Thymus (tissue), 11 donors: ENCODE measurements at regions not wholly inside any gene's neighbourhood (a gene's known extent, or its start where the extent isn't known, plus 50 kb on each side); places are given as distances from the start of the nearest gene placed in this dataset.
"Not testable (repeated sequence)": the region's sequence is repeated elsewhere in the genome, so short reads cannot be mapped to it uniquely, and the experiment has no call there.

Experiments used
- DNase-seq, 9 donors: peaks; one replicate each; pipeline ENCODE4 v3.0.0-alpha.2; 2013; ENCODE audit warnings: low spot score in 9 of 9, low read depth in 6 of 9, missing footprints in 1 of 9
- H3K27ac ChIP-seq, 2 donors: one replicate each; pipeline ENCODE4 v1.5.1; 2013; ENCODE audit warnings: control low read depth in 1 of 2, low read depth in 1 of 2, low read length in 1 of 2, mild to moderate bottlenecking in 1 of 2, moderate library complexity in 1 of 2
- H3K27me3 ChIP-seq, 2 donors: one replicate each; pipeline ENCODE4 v1.5.1; 2013; ENCODE audit warnings: low read length in 1 of 2; ENCODE audit not compliant: control insufficient read depth in 2 of 2, insufficient read depth in 1 of 2
- H3K36me3 ChIP-seq, 2 donors: one replicate each; pipeline ENCODE4 v1.5.1; 2013; ENCODE audit warnings: low read length in 1 of 2, mild to moderate bottlenecking in 1 of 2, moderate library complexity in 1 of 2; ENCODE audit not compliant: control insufficient read depth in 2 of 2, insufficient read depth in 2 of 2
- H3K4me1 ChIP-seq, 2 donors: one replicate each; pipeline ENCODE4 v1.5.1; 2013; ENCODE audit warnings: low read length in 2 of 2; ENCODE audit not compliant: control insufficient read depth in 2 of 2, insufficient read depth in 2 of 2
- H3K4me3 ChIP-seq, 2 donors: one replicate each; pipeline ENCODE4 v1.5.1; 2013; ENCODE audit warnings: low read length in 2 of 2, control low read depth in 1 of 2, mild to moderate bottlenecking in 1 of 2
- H3K9me3 ChIP-seq, 2 donors: one replicate each; pipeline ENCODE4 v1.5.1; 2013; ENCODE audit warnings: low read length in 1 of 2, mild to moderate bottlenecking in 1 of 2; ENCODE audit not compliant: control insufficient read depth in 2 of 2, insufficient read depth in 1 of 2
- WGBS: extraction: QIAGEN DNeasy Blood & Tissue Kit; methylation state at CpG from one replicate; pipeline ENCODE4 v1.1.7; 2013; 5-methylcytosine and 5-hydroxymethylcytosine counted together
- donor health status: healthy.

DNA sequence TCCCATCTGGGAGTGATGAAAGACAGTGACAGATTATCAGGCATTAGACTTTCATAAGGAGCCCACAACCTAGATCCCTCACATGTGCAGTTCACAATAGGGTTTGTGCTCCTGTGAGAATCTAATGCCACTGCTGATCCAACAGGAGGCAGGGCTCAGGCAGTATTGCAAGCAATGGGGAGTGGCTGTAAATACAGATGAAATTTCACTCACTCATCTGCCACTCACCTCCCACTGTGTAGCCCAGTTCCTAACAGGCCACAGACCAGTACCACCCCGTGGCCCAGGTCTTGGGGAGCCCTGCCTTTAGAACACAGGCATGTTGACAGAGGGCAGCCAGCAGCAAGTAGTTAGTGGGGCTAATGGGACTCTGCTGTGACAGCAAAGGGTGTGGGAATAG lies 137.3 kb upstream of the NANOS1 start:
- Histone ChIP-seq H3K4me1 (no peaks in the 10 kb centered on the region), H3K36me3 (no peaks in the 10 kb centered on the region), H3K9me3 (no peaks in the 10 kb centered on the region), H3K27ac (no peak overlapping the region), H3K27me3 (no peaks in the 10 kb centered on the region), H3K4me3 (no peak overlapping the region)
- DNase-seq: no peak
- 27% methylated on average over 1 of the region's 1 CpG for WGBS

DNA sequence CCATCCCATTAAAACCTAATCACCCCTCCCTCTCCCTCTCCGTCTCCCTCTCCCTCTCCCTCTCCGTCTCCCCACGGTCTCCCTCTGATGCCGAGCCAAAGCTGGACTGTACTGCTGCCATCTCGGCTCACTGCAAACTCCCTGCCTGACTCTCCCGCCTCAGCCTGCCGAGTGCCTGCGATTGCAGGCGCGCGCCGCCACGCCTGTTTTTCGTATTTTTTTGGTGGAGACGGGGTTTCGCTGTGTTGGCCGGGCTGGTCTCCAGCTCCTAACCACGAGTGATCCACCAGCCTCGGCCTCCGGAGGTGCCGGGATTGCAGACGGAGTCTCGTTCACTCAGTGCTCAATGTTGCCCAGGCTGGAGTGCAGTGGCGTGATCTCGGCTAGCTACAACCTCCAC lies 134.6 kb upstream of the NANOS1 start:
- H3K36me3 ChIP-seq, H3K4me1 ChIP-seq, DNase-seq, H3K9me3 ChIP-seq, H3K27me3 ChIP-seq, H3K27ac ChIP-seq, H3K4me3 ChIP-seq: not testable (repeated sequence)
- WGBS: 98% methylated on average over 24 of the region's 25 CpGs

DNA sequence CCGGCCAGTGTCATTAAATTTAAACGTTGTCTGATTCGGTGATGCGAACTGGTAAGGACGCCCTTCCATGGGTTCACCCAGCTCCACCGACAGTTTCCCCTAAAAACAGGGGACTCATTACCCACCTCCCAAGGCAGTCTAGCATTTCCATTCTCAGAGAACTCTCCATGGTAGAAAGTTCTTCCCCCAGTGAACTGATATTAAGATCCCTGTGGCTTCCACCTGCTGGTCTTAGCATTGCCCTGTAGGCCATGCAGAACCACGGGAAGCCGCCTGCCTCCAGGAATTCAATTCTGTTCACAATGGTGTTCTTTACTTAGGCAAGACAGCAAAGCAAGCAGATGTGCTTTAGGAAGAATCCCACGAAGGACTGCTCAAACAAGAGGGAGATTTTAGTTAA lies 128.9 kb upstream of the NANOS1 start:
- Histone ChIP-seq H3K27ac (no peak overlapping the region), H3K27me3 (no peaks in the 10 kb centered on the region), H3K4me1 (no peaks in the 10 kb centered on the region), H3K4me3 (no peak overlapping the region), H3K9me3 (no peaks in the 10 kb centered on the region), H3K36me3 (no peaks in the 10 kb centered on the region)
- no peak for DNase-seq
- WGBS: 90% methylated on average over 9 of the region's 9 CpGs

DNA sequence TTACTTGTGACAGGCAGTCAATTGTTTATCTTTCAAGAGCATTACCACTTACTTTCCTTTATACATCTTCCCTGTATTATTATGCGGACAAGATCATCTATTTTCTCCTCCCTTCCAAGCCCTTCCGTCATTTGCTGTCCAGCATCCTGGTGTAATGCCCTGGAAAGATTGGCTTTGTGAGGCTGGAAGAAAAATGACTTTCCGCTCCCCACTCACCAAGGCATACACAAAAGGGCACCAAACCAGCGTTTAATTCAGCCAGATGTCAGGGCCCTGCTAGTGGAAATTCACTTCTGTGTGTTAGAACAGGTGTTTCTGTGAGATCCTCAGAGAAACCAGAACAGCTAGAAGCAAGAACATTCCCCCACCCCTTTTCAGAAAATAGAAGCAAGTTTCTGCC lies 128.1 kb upstream of the NANOS1 start:
- no peak for DNase-seq
- H3K27ac ChIP-seq: no peak overlapping the region
- no peaks in the 10 kb centered on the region for H3K9me3 ChIP-seq
- no peaks in the 10 kb centered on the region for H3K4me1 ChIP-seq
- H3K36me3 ChIP-seq: no peaks in the 10 kb centered on the region
- H3K27me3 ChIP-seq: no peaks in the 10 kb centered on the region
- WGBS: 86% methylated on average over 4 of the region's 4 CpGs
- H3K4me3 ChIP-seq: no peak overlapping the region

DNA sequence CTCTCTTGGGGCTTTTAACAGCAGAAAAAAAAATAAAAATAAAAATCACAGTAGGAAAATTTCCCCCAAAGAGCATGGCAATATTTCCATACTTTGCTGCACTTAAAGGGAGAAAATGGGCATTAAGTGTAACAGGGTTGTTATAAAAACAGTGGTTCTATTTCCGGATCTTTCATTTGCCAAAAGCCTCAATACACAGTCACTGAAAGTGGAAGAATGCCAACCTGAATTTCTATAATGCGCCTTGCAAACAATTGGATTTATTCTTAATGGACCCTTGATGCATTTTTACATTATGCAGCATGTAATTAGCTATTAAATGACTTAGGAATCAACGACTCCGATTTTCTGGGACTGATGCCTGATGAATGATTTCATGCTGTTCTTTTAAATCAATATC lies 127.6 kb upstream of the NANOS1 start:
- no peak overlapping the region for H3K27ac ChIP-seq
- DNase-seq: no peak
- no peaks in the 10 kb centered on the region for H3K36me3 ChIP-seq
- no peak overlapping the region for H3K4me3 ChIP-seq
- H3K4me1 ChIP-seq: no peaks in the 10 kb centered on the region
- no peaks in the 10 kb centered on the region for H3K27me3 ChIP-seq
- no peaks in the 10 kb centered on the region for H3K9me3 ChIP-seq
- 95% methylated on average over 4 of the region's 4 CpGs for WGBS

DNA sequence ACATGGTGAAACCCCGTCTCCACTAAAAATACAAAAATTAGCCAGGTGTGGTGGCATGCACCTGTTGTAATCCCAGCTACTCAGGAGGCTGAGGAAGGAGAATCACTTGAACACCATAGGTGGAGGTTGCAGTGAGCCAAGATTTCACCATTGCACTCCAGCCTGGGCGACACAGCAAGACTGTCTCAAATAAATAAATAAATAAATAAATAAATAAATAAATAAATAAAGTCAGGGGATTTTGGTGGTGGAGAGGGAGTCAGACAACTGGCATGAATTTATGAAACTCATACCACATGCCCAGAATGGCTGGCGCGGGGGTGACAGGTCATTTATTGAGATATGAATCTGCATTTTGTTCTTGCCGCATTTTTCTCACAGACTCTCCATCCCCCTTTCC lies 126.9 kb upstream of the NANOS1 start:
- not testable (repeated sequence) for H3K4me1 ChIP-seq, H3K9me3 ChIP-seq
- 97% methylated on average over 5 of the region's 5 CpGs for WGBS

DNA sequence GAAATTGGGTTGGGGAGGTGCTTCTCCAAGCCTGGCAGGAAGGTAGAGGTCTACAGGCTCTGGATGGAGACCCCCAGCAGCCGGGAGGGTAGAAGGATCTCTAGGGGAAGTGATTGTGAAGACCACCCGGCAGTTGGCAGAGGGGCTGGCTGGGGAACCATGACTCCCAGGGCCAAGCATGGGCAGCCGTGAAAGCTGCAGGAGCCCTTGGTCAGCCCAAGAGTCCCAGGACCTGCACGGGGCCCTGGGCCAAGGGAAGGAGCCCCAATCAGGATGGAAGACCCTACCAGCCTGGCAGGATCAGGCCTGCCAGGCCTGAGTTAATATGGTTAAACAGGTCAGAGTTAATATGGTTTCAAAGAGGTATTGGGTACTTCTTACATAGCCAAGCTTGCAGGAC lies 126.3 kb upstream of the NANOS1 start:
- H3K27me3 ChIP-seq: no peaks in the 10 kb centered on the region
- H3K36me3 ChIP-seq: no peaks in the 10 kb centered on the region
- WGBS: 92% methylated on average over 4 of the region's 4 CpGs
- H3K9me3 ChIP-seq: no peaks in the 10 kb centered on the region
- no peak overlapping the region for H3K27ac ChIP-seq
- no peak for DNase-seq
- no peak overlapping the region for H3K4me3 ChIP-seq
- no peaks in the 10 kb centered on the region for H3K4me1 ChIP-seq

More for the DNA sequence above, 126.9 kb upstream of the NANOS1 start:
- not testable (repeated sequence) for DNase-seq, H3K27me3 ChIP-seq, H3K36me3 ChIP-seq, H3K27ac ChIP-seq, H3K4me3 ChIP-seq

DNA sequence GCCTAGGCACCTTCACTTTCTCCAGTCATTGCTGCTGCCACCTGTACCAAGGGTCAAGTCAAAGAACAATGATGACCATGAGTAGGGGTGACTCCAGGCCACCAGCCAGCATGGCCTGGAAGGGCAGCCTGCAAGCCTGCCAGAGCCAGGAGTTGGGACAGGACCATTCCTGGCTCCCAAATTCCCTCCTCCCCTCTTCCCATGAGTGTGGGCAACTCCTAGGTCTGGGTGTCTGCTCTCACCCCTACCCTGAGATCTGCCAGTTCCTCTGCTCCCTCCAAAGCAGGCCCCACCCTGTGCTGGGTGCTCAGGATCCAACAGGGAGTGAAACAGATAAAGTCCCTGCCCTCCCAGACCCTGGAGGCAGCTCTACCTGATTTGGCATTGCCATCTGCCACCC lies 125.8 kb upstream of the NANOS1 start:
- Histone ChIP-seq H3K27ac (no peak overlapping the region), H3K36me3 (no peaks in the 10 kb centered on the region), H3K4me3 (no peak overlapping the region), H3K4me1 (no peaks in the 10 kb centered on the region), H3K27me3 (no peaks in the 10 kb centered on the region), H3K9me3 (no peaks in the 10 kb centered on the region)
- DNase-seq: no peak

DNA sequence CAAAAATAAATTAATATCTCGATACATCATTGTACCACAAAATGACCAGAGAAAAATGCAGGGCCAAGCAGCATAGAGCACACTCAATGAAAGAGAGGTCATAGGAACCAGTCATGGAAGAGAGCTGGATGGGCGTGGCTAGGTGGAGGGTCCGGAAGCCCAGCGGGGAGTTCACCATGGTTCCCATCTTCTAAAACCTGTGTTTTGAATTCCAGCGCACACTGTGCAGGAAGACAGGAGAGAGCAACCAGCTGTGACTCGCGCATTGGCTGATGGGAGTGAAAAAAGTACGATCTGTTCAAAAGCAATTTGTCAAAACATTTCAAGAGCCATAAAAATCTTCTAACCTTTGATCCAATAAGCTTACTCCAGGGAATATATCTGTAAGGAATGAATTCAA lies 125.2 kb upstream of the NANOS1 start:
- Histone ChIP-seq H3K4me3 (no peak overlapping the region), H3K27ac (no peak overlapping the region), H3K4me1 (no peaks in the 10 kb centered on the region), H3K9me3 (no peaks in the 10 kb centered on the region), H3K36me3 (no peaks in the 10 kb centered on the region), H3K27me3 (no peaks in the 10 kb centered on the region)
- WGBS: 91% methylated on average over 8 of the region's 8 CpGs
- no peak for DNase-seq

DNA sequence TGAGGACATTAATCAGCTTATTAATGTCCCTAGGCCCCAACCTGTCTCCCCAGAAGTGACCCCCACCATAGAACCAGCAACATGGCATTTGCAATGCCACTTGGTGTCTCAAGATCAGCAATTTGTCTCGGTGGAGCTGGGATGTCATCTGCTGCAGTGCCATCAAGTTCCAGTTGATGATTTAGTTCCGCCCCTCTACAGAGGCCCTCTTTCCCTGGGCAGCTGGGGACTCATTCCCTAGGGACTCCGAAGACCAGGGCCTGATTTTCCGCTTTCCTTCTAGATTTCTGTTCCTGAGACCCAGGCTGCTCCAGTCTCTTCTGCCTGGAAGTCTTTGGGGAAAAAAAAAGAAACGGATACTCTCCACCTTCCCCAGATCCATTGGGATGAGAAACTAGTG lies 122.5 kb upstream of the NANOS1 start:
- Histone ChIP-seq H3K36me3 (no peaks in the 10 kb centered on the region), H3K27me3 (no peaks in the 10 kb centered on the region), H3K4me3 (no peak overlapping the region), H3K27ac (no peak overlapping the region), H3K9me3 (no peaks in the 10 kb centered on the region), H3K4me1 (no peaks in the 10 kb centered on the region)
- 94% methylated on average over 5 of the region's 5 CpGs for WGBS
- DNase-seq: no peak
